Uterus (tissue), 2 donors: ENCODE measurements at regions not wholly inside any gene's neighbourhood (a gene's known extent, or its start where the extent isn't known, plus 50 kb on each side); places are given as distances from the start of the nearest gene placed in this dataset.

Experiments used
- POLR2A ChIP-seq, 2 donors: fragments of 450-650 bp; IDR thresholded peaks; one replicate each; pipeline ENCODE4 v1.6.1; 2016; ENCODE audit warnings: antibody characterized with exemption in 2 of 2, mild to moderate bottlenecking in 1 of 2, moderate library complexity in 1 of 2
- TF ChIP-seq, protein P1 (sequence below), 4 experiments: fragments of 200-600 bp in 2 of 4; fragments of 450-650 bp in 2 of 4; sonication (generic) in 2 of 4; IDR thresholded peaks; one replicate each; pipeline ENCODE4 v1.5.1; 2016 to 2019; ENCODE audit warnings: antibody characterized with exemption in 4 of 4, mild to moderate bottlenecking in 2 of 4, moderate library complexity in 1 of 4

DNA sequence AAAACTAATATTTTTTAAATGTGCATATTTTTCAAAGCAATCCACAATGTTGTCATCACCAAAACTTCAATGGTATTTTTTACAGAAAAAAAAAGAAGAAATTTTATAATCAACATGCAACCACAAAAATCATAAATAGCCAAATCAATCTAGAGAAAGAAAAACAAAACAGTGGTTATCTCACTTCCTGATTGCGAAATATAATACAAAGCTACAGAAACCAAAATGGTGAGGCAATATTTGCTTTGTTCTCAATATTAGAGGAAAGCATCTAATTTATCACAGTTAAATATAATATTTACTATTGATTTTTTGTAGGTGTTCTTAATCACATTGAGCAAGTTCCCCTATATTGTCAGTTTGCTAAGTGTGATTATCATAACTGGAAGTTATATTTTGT lies 720.7 kb upstream of the ADGRB3 start:
- TF ChIP-seq, protein P1, sequence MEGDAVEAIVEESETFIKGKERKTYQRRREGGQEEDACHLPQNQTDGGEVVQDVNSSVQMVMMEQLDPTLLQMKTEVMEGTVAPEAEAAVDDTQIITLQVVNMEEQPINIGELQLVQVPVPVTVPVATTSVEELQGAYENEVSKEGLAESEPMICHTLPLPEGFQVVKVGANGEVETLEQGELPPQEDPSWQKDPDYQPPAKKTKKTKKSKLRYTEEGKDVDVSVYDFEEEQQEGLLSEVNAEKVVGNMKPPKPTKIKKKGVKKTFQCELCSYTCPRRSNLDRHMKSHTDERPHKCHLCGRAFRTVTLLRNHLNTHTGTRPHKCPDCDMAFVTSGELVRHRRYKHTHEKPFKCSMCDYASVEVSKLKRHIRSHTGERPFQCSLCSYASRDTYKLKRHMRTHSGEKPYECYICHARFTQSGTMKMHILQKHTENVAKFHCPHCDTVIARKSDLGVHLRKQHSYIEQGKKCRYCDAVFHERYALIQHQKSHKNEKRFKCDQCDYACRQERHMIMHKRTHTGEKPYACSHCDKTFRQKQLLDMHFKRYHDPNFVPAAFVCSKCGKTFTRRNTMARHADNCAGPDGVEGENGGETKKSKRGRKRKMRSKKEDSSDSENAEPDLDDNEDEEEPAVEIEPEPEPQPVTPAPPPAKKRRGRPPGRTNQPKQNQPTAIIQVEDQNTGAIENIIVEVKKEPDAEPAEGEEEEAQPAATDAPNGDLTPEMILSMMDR (IDR thresholded peaks at IDR 0.05): no peak
- no peak for TF ChIP-seq POLR2A (IDR thresholded peaks at IDR 0.05)
